Mesothelial cell of epicardium (in vitro differentiated cells): ENCODE measurements at regions not wholly inside any gene's neighbourhood (a gene's known extent, or its start where the extent isn't known, plus 50 kb on each side); places are given as distances from the start of the nearest gene placed in this dataset.
"Not testable (repeated sequence)": the region's sequence is repeated elsewhere in the genome, so short reads cannot be mapped to it uniquely, and the experiment has no call there.

ENCODE experiments used
- DNase-seq, 2 experiments: peaks; one replicate each; pipeline ENCODE4 v3.0.0; 2021; ENCODE audit warnings: low spot score in 2 of 2; ENCODE audit not compliant: unreplicated experiment in 2 of 2
- H3K27ac Mint-ChIP-seq: 2 replicates; pipeline ENCODE4 v1.8.0; 2021; ENCODE audit warnings: mixed read lengths
- H3K27me3 Mint-ChIP-seq: 2 replicates; pipeline ENCODE4 v1.8.0; 2021; ENCODE audit warnings: low read depth, mixed read lengths
- H3K36me3 Mint-ChIP-seq: 2 replicates; pipeline ENCODE4 v1.8.0; 2021; ENCODE audit warnings: mixed read lengths
- H3K4me1 Mint-ChIP-seq: 2 replicates; pipeline ENCODE4 v1.8.0; 2021; ENCODE audit warnings: mixed read lengths
- H3K4me3 Mint-ChIP-seq: 2 replicates; pipeline ENCODE4 v1.8.0; 2021; ENCODE audit warnings: mild to moderate bottlenecking, moderate library complexity, mixed read lengths
- H3K9me3 Mint-ChIP-seq: 2 replicates; pipeline ENCODE4 v1.8.0; 2021; ENCODE audit warnings: mixed read lengths
- CTCF ChIP-seq: fragments of 200-600 bp; sonication (generic); IDR thresholded peaks from one replicate; pipeline ENCODE4 v1.5.0; 2021; ENCODE audit warnings: antibody characterized with exemption; ENCODE audit not compliant: unreplicated experiment

- not testable (repeated sequence) for H3K4me1 Mint-ChIP-seq, H3K27ac Mint-ChIP-seq
Measured at GRCh38 chr3:75429561-75430220, 234.4 kb upstream of the FRG2C start.

GRCh38 chr3:75430406-75430805, 233.7 kb upstream of the FRG2C start:
- H3K4me3 Mint-ChIP-seq, H3K4me1 Mint-ChIP-seq, H3K27me3 Mint-ChIP-seq, H3K9me3 Mint-ChIP-seq, H3K36me3 Mint-ChIP-seq, DNase-seq, H3K27ac Mint-ChIP-seq: not testable (repeated sequence)

More at GRCh38 chr3:75429561-75430220, 234.4 kb upstream of the FRG2C start:
- TF ChIP-seq CTCF: peak; percentile 69
- DNase-seq: peak; percentile 36 to 74
- not testable (repeated sequence) for H3K27me3 Mint-ChIP-seq, H3K36me3 Mint-ChIP-seq, H3K4me3 Mint-ChIP-seq, H3K9me3 Mint-ChIP-seq

GRCh38 chr3:75431120-75431519, 233.0 kb upstream of the FRG2C start:
- not testable (repeated sequence) for H3K27ac Mint-ChIP-seq, H3K9me3 Mint-ChIP-seq, H3K27me3 Mint-ChIP-seq, H3K36me3 Mint-ChIP-seq, DNase-seq, H3K4me3 Mint-ChIP-seq, H3K4me1 Mint-ChIP-seq

GRCh38 chr3:75432466-75432865, 231.7 kb upstream of the FRG2C start:
- not testable (repeated sequence) for H3K4me3 Mint-ChIP-seq, H3K27me3 Mint-ChIP-seq, H3K36me3 Mint-ChIP-seq, H3K27ac Mint-ChIP-seq, H3K9me3 Mint-ChIP-seq, DNase-seq
- H3K4me1 Mint-ChIP-seq: peaks cover 17% of the 10 kb centered on the region

- peaks cover 17% of the 10 kb centered on the region for H3K4me1 Mint-ChIP-seq
- not testable (repeated sequence) for H3K9me3 Mint-ChIP-seq, H3K36me3 Mint-ChIP-seq, H3K4me3 Mint-ChIP-seq, H3K27me3 Mint-ChIP-seq, DNase-seq, H3K27ac Mint-ChIP-seq
Measured at GRCh38 chr3:75432885-75433284, 231.2 kb upstream of the FRG2C start.

GRCh38 chr3:75433295-75433694, 230.8 kb upstream of the FRG2C start:
- not testable (repeated sequence) for H3K27ac Mint-ChIP-seq, H3K9me3 Mint-ChIP-seq, H3K36me3 Mint-ChIP-seq, DNase-seq, H3K27me3 Mint-ChIP-seq
- H3K4me3 Mint-ChIP-seq: peak overlapping the region; percentile 93
- H3K4me1 Mint-ChIP-seq: peaks cover 17% of the 10 kb centered on the region

- not testable (repeated sequence) for H3K9me3 Mint-ChIP-seq
Measured at GRCh38 chr3:75434276-75434912, 229.7 kb upstream of the FRG2C start.

GRCh38 chr3:75434913-75435793, 229.0 kb upstream of the FRG2C start:
- H3K27ac Mint-ChIP-seq: peak overlapping the region; percentile 99

More at GRCh38 chr3:75434276-75434912, 229.7 kb upstream of the FRG2C start:
- H3K36me3 Mint-ChIP-seq, H3K27me3 Mint-ChIP-seq: not testable (repeated sequence)
- Mint-ChIP-seq H3K27ac (peak overlapping the region; percentile 77), H3K4me3 (peak overlapping the region; percentile 93), H3K4me1 (peaks cover 17% of the 10 kb centered on the region)
- peak in 1 of 2 experiments; percentile 47 for DNase-seq

GRCh38 chr3:75435794-75436400, 228.2 kb upstream of the FRG2C start:
- peak overlapping the region; percentile 94 for H3K27ac Mint-ChIP-seq
- peaks cover 17% of the 10 kb centered on the region for H3K4me1 Mint-ChIP-seq
- H3K4me3 Mint-ChIP-seq: peak overlapping the region; percentile 93
- H3K27me3 Mint-ChIP-seq, DNase-seq, H3K9me3 Mint-ChIP-seq, H3K36me3 Mint-ChIP-seq: not testable (repeated sequence)

More at GRCh38 chr3:75434913-75435793, 229.0 kb upstream of the FRG2C start:
- DNase-seq: peak; percentile 97 to 98
- H3K36me3 Mint-ChIP-seq, H3K27me3 Mint-ChIP-seq, H3K9me3 Mint-ChIP-seq: not testable (repeated sequence)
- Mint-ChIP-seq H3K4me3 (peak overlapping the region; percentile 93), H3K4me1 (peaks cover 17% of the 10 kb centered on the region)

GRCh38 chr3:75440986-75441385, 223.1 kb upstream of the FRG2C start:
- not testable (repeated sequence) for H3K36me3 Mint-ChIP-seq

GRCh38 chr3:75444634-75445033, 219.5 kb upstream of the FRG2C start:
- H3K4me3 Mint-ChIP-seq, H3K4me1 Mint-ChIP-seq, H3K27me3 Mint-ChIP-seq, H3K36me3 Mint-ChIP-seq, DNase-seq, H3K9me3 Mint-ChIP-seq, H3K27ac Mint-ChIP-seq: not testable (repeated sequence)

More at GRCh38 chr3:75440986-75441385, 223.1 kb upstream of the FRG2C start:
- H3K27ac Mint-ChIP-seq, H3K4me3 Mint-ChIP-seq, DNase-seq, H3K27me3 Mint-ChIP-seq, H3K9me3 Mint-ChIP-seq: not testable (repeated sequence)
- peaks cover 10% of the 10 kb centered on the region for H3K4me1 Mint-ChIP-seq

GRCh38 chr3:75445234-75445633, 218.9 kb upstream of the FRG2C start:
- H3K36me3 Mint-ChIP-seq, H3K27ac Mint-ChIP-seq, DNase-seq, H3K9me3 Mint-ChIP-seq, H3K27me3 Mint-ChIP-seq, H3K4me3 Mint-ChIP-seq, H3K4me1 Mint-ChIP-seq: not testable (repeated sequence)
